Activated CD8-positive, alpha-beta memory T cell treated with anti-CD3 and anti-CD28 coated beads for 1 hour (primary cell): ENCODE measurements at regions not wholly inside any gene's neighbourhood (a gene's known extent, or its start where the extent isn't known, plus 50 kb on each side); places are given as distances from the start of the nearest gene placed in this dataset.

ENCODE experiments used
- DNase-seq, 2 donors: peaks; one replicate each; pipeline ENCODE4 v3.0.0-alpha.2; 2020; ENCODE audit warnings: low read depth in 1 of 2; ENCODE audit errors: extremely low read depth in 1 of 2

DNA sequence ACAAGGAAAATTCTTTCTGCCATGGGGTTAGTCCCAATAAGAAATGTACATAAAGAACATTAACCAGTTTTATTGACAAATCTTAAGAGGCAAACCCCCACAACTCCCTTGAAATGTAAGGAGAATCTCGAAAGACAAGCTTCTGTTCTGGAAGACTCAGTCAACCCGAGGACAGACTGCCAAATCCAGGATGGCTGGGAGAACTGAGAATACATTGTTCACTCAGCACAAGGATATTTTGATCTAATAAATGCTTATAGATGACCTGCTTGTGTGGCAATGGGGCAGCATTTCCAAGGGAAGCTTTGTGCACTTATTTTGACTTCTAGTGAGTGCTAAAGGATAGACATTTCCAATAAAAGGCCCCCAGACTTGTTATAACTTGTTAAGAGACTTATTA lies 280.4 kb downstream of the DHX15 start:
- no peak for DNase-seq

DNA sequence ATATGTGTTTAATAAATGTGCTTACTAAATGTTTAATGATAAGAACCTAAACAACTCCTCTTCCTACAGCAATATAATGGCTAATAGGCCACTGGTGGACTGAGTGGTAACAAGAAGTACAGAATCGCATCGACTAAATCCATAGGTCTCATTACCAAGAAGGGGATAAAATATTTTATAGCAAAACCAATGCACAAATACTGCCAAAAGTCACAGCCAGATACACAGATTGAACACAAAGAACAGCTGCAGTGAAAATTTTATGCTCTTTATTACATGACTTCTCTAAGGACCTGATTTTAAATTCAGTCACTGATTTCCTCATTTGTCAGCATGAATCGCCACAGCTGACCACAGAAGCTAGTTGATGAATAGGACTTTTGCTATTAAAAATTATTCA lies 285.4 kb downstream of the DHX15 start:
- no peak for DNase-seq

DNA sequence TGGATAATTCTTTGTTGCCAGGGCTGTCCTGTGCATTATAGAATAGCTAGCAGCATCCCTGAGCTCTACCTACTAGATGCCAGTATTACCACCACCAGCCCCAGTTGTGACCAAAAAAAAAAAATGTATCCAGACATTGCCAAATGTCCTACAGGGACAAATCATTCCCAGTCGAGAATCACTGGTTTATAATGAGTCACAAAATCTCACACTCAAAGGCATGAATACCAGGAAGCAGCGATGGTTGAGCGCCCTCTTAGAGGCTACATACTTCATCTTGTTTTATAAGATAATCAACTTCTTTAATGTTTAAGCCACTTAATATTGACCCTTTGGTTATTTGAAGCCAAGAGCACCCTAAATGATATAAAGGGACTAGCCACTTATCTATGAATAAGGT lies 297.3 kb downstream of the DHX15 start:
- DNase-seq = no peak

DNA sequence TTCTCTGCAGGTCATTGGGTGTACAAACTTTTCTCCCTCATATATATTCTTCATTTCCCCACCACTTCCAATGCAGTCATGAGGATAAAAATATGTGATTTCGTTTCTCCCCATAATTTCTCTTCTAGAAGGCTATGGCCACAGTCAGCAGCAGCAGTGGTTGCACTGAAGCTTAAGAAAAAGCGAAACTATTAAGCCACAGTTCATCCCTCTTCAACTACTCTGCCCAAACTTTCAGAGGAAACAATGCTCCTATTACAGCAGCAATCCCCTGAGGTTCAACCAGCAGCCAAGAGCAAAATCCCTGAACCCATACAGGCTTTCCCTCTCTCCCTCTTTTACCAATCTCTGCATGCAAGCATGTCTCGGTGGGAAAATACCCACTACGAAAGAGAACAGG lies 298.6 kb downstream of the DHX15 start:
- no peak for DNase-seq

DNA sequence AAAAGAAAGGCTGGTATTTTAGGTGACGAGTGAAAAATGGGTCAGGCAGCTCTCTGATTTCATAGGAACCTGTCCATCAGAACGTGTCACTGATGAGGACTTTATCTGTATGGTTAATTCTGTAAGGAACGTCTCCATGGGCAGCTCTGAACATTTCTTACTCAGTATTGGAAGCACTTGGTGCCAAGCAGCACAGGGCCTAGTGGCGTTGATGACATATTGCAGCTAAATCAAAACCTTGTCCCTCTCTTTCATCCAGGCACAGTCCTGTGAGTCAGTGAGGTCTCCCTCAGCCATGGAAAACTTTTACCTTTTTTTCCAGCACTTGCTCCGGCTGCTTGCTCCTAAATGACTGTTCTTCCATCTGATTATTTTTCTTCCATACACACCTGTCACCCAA lies 301.9 kb downstream of the DHX15 start:
- no peak for DNase-seq

DNA sequence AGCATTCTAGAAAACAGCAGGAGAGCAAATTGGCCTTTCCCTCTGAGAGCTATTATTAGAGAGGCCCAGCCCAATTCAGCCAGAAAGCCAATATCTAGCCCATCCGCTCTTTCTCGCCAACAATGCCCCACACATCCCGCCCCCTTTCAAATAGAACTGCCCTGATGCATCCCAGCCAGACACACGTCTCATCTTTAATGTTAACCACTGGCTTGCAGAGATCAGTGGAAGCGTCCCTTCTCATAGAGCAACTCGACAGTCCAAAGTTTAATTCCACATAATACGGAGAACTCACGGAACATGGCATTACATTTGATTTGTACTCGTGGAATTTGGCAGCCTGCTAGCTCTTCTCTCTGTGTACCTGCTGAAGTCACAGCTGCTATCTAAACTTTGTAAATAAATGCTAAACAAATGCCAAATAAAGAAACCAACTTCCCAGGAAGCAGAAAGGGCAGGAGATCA lies 304.4 kb downstream of the DHX15 start:
- no peak for DNase-seq

DNA sequence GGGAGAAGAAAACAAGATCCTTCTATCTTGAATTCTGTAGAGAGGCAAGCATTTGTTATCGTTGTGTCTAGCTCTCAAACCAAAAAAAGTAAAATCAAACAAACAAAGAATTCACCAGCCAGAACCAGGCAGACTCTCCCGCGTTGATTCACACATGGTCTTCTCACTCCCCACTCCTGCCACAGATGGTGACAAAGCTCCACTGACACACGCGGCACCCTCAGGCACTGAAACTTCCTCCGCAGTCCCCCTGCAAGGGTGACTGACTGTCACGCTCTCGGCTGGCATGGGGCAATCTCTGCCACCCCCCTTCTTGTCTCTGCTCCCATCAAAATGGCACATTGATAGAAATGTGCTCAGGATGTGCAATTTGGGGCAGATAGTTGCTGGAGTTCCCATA lies 304.9 kb downstream of the DHX15 start:
- DNase-seq = no peak

DNA sequence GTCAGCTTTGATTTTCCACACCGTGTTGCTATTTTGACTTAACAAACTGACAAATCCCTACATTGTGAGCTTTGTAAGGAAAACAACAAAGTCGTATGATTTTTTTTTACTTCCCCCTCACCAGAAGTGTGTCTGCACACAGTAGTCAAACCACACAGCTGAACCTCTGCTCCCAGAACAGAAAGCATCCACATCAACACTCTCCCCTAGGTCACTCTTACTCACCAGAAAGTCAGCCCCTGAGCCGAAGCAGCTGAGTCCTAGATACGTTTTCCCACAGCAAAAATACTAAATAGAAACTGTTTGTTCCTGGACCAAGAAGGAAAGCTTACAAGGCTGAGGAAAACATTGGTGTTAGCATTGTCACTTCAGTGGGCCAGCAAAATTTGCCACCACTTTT lies 305.7 kb downstream of the DHX15 start:
- no peak for DNase-seq

DNA sequence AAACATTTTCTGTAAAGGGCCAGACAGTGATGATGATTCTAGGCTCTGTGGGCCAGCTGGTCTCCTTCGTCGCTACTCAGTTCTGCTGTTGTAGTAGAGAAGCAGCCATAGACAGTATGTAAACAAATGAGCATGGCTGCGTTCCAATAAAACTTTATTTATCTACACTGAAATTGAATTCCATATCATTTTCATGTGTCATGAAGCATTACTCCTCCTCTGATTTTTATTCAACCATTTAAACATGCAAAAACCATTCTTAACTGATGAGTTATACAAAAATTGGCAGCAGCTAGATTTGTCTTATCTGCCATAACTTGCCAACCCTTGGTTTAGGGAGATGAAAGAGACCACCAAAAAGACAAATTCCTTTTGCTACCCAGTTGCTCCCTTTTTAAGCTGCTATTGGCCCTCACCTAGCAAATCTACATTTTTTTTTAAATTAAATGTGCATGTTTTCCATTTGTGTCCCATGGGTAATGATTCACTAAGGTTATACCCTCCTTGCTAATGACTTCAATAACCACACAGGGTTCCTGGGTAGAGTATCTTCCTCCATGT lies 309.9 kb downstream of the DHX15 start:
- no peak for DNase-seq

DNA sequence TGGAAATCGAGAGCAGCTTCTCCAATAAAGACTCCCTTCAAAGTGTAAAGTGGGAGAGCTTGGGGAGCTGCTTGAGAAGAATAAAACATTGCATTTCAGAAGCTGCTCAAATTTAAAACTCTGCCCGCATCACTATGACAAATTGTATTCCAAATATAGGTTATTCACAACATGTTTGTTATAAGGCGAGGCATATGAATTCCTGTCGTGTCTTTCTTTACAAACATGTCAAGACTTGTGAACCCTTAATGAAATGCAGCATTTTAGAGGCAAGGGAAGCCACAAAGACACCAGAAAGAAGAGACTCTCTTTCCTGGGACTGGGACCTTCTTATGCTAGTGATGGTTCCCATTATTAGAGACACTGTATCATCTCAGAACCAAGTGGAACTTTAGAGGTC lies 311.2 kb downstream of the DHX15 start:
- DNase-seq = no peak

DNA sequence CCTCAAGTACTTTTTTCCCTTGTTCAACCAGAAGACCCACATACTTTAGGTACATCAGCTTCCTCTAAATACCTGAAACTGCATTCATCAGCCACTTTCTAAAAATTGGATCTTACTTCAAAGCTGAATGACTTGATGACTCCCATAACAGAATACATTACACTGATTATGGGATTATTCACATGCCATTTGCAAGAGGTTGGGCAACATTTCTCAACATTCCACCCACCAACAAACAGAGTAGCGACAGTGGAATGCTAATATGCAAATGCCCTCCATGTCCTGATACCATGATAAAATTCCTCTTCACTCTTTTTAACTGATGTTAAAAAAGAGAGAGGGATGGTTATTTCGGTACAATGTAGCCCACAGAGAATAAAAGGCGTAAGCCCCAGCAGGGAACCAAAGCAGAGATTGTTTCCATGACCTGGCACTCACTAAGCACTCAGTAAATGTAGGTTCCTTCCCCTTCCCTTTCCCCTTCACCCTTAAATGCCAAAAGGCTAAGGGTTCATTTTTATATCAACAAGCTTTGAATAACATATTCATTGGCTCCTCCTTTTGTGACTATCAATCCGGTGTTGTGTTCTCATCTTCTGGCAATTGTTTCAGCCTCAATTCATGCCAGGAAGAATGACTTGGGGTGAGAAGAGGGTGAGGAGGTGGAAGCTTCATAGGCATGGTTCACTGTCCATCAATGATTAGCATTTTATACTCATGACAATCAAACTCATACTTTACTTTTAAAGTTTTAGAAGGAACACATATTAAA lies 317.2 kb downstream of the DHX15 start:
- DNase-seq = no peak

DNA sequence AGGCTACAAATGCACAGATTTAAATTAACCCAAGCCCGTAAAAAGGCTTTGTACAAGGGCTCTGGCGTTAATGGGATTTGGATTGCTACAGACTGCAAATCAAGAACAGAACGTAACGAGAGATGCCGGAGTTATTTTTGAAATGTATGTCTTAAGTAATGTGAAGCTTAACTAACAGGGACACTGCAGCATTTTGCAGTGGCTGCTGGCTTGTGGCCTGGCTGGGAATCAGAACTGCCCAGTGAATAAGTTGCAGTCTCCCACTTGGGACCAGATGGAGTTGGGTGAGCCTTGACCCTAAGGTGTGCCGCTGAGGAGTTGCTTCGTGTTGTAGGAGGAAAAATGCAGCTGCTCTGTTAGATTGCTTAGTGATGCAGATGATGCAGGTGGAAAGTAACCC lies 318.4 kb downstream of the DHX15 start:
- DNase-seq = no peak

DNA sequence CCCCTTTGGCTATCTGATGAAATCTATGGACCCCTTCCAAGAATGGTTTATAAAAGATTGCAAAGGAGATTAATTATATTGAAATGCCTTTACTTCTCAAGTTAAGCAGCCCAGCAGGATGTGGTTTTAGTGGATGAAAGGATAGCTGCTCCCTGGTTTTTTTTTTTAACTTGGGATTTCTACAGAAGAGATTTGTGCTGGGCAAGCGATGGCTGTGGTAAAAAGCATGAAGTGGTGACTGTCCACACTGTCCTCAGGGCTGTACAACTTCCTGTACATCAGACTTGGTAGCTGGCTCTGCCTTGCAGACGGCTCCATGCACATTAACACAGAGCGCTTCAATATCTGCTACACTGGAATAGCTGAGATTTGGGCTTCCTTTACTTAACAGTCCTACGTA lies 321.7 kb downstream of the DHX15 start:
- DNase-seq = no peak

DNA sequence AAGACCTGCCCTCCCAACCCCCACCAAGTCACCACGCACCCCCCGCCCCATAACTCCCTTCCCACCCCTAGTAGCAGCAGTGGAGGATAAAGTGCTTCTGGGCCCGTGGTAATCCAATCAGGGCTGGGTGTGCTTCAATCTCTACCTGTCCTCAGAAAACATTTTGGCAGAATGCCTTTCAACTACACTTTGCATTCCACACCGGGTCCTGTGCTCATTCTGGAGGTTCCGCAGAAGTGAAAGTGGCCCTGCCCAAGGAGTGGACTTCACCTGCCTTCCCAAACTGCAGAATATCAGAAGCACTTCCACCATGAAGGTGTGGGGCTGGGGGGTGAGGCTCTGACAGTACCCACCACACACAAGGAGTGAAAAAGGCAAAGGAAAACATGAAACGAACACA lies 322.3 kb downstream of the DHX15 start:
- DNase-seq = no peak

DNA sequence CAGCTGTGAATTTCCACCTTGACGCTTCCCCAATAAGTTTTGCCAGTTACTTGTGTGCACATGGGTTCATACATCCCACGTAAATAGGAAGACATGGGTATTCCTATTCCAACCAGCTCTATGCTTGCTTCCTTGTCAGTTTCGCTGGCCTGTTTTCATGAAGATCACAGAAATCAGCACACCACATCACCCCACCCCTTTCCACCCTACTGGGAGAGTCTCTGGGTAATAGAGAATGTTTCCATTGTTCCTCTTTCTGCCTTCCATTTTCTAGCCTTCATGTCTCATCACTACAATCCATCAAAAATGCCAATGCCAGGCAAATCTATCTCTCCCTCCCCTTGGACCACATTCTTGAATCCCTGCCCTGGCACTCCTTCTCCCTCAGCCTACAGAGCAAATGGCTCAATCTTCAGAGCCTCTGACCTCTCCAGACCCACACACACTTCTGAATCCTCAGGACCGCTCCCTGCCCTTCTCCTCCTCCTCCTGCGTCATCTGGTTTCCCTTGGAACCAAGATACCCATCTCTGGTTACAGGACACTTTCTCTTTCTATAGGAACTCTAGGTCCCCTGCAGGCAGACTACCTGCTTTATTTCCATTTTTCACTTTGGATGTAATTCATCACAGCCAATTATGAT lies 323.3 kb downstream of the DHX15 start:
- DNase-seq = no peak

DNA sequence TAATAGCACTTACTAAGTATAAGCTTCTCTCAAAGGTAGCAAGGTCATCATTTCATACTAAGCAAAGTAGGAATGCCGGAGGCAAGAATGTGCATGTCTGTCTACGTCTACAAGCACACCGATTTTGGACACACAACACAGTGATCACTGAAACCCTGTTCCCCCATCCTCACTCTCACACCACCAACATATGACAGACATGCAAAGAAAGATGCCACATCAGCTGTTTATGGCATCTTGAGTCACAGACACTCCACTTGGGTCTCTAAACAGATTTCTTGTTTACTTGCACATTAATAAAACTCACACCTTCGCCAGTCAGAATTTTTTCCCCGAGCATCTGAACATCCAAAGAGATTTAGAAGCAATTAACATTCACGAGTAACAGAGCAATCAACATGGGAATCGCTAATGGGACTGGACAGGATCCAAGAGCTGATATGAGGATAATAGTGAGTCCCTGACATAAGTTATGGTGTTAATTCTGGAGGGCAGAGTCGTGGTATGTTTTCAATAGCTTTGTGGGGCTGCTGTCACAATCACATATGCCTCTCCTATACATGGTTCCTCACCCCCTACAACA lies 324.1 kb downstream of the DHX15 start:
- DNase-seq = no peak

DNA sequence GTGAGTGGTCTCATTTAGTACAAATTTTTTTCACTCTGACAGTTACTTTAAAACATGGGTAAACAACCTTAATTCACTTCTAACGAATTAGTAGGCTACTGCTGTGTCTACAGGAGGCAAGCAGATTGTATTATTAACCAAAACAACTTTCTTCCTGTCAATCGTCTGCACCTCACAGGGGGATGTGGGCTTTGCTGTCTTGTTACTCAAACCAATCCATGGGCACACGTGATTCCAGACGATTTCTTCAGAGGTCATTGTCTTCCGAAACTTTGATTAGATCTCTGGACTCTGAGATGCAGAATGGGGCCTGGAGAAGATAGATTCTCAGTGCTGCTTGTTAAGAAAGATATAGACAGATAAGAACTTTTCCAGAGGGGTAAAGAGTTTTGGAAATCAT lies 327.8 kb downstream of the DHX15 start:
- no peak for DNase-seq

DNA sequence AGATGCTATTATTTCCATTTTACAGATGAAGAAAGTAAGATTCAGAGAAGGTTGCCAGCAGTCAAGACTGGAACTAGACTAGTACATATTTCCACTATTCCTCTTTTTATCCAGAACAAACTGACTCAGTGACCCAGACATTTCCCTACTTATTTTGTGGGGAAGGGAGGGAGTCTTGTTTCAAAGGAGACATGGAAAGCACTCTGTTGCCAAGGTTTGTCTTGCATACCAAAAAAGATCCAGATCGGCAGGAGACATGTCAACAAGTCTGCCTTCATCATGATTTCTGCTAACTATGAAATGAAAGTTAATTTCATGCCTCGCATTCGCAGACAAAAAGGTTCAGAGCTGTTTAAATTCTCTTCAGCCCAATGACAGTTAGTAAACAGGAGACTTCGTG lies 328.3 kb downstream of the DHX15 start:
- DNase-seq = no peak

DNA sequence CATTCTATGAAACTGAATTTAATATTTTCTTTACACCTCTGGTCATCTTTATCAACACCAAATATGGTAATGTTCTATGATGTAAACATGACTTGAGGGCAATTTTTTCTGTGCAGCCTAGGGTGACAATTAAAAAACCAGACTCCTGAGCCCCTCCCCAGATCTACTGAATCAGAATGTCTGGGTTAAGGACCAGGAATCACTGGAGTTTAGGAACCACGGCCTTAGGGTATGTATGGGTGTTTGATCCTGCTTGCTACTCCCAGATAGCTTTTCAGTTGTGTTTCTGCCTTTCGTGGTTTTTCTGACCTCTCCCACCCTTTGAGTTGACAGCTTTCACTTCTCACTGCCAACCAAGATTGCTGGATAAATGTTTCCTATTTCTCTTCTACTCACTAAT lies 332.2 kb downstream of the DHX15 start:
- DNase-seq = no peak

DNA sequence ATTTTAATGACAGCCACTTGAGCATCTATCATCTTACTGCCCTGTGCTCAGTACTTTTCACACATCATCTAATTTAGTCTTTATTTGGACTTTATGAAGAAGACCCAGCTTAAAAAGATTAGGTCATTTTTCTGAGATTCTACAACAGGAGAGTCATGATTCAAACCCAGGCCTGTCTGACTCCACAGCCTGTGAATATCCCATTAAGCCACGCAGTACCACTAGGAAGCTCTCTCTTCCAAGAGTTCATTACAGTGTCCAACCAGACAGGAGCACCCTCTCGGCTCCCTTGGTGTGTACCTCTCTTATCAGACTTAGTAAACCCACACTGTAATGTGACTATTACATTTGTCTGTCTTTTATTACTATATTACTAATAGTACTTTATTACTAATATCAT lies 332.8 kb downstream of the DHX15 start:
- no peak for DNase-seq

DNA sequence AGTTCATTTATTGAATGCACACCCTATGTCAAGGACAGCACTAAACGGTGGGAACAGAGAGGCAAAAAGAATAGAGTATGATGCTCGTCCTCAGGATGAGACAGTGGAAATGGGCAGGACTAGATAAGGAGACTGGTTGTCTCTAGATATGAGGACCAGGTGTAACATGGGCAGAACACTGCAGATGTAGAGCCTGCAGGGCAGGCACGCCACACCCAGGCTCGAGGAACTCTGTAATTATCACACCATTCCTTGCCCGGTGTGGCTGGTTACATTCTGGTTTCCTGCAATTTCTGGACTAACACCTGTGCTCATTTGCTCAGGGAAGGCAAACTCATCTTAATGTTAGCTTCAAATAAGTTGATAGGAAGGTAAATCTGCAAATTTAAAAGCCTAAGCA lies 334.4 kb downstream of the DHX15 start:
- no peak for DNase-seq
